ENCODE measurements at regions not wholly inside any gene's neighbourhood (a gene's known extent, or its start where the extent isn't known, plus 50 kb on each side); places are given as distances from the start of the nearest gene placed in this dataset.

GRCh38 chr1:182262425-182262824 lies 129.2 kb downstream of the GLUL start:
- Histone ChIP-seq H3K9ac (ENCODE audit: insufficient read depth, low read depth, low read length) (no peak overlapping the region), H4K20me1 (ENCODE audit: insufficient read depth, low read length) (no peaks in the 10 kb centered on the region), H3K9me3 (ENCODE audit: low read length) (no peaks in the 10 kb centered on the region), H3K79me2 (ENCODE audit: insufficient read depth, low read length) (no peaks in the 10 kb centered on the region), H3K36me3 (replicated peaks in 1 of 2; ENCODE audit: control insufficient read depth in 1 of 2, insufficient read depth in 2 of 2, low read length in 2 of 2) (no peaks in the 10 kb centered on the region), H3K27me3 (ENCODE audit: control insufficient read depth in 1 of 2, insufficient read depth in 2 of 2, low read length in 2 of 2) (no peaks in the 10 kb centered on the region), H3K27ac (ENCODE audit: extremely low read length, insufficient read depth, low read length) (no peak overlapping the region), H2AFZ (ENCODE audit: low read length) (no peak overlapping the region), H3K4me2 (ENCODE audit: low read depth, low read length) (no peak overlapping the region), H3K4me3 (replicated peaks in 1 of 3; ENCODE audit: insufficient read depth in 1 of 3, low read depth in 2 of 3, low read length in 3 of 3) (no peak overlapping the region), H3K4me1 (ENCODE audit: insufficient read depth, low read length) (peaks cover 45% of the 10 kb centered on the region)
- FAIRE-seq = no peak
- ChIA-PET CTCF (ENCODE audit: low intra/inter-chr PET ratio, low total read pairs) (no interaction called here), POLR2A (no interaction called here)
- BruUV-seq (replicated peaks) = no TSS peak
- in situ Hi-C loops (cut with HindIII; ENCODE audit: extremely low pct_ligation_motif_present, low pct_unique_long_range_greater_than_20kb) (no loop called here), intact Hi-C loops (cut with micrococcal nuclease; ENCODE audit: unreplicated experiment) (no loop called here)
- ATAC-seq = no peak
- 85% methylated on average over 1 of the region's 1 CpG for WGBS (ENCODE audit: low lambda C conversion rate)
- DNase-seq (ENCODE audit: low spot score) = no peak
- TF ChIP-seq MNT (IDR thresholded peaks at IDR 0.05) = no peak

GRCh38 chr1:182261655-182262054 lies 129.9 kb downstream of the GLUL start:
- H3K79me2 ChIP-seq (ENCODE audit: insufficient read depth, low read length) = no peaks in the 10 kb centered on the region
- H3K4me3 ChIP-seq (replicated peaks in 1 of 3; ENCODE audit: insufficient read depth in 1 of 3, low read depth in 2 of 3, low read length in 3 of 3) = no peak overlapping the region
- H4K20me1 ChIP-seq (ENCODE audit: insufficient read depth, low read length) = no peaks in the 10 kb centered on the region
- in situ Hi-C loops (cut with HindIII; ENCODE audit: extremely low pct_ligation_motif_present, low pct_unique_long_range_greater_than_20kb) (no loop called here), intact Hi-C loops (cut with micrococcal nuclease; ENCODE audit: unreplicated experiment) (no loop called here)
- H3K27ac ChIP-seq (ENCODE audit: extremely low read length, insufficient read depth, low read length) = no peak overlapping the region
- H3K27me3 ChIP-seq (ENCODE audit: control insufficient read depth in 1 of 2, insufficient read depth in 2 of 2, low read length in 2 of 2) = no peaks in the 10 kb centered on the region
- no peaks in the 10 kb centered on the region for H3K36me3 ChIP-seq (replicated peaks in 1 of 2; ENCODE audit: control insufficient read depth in 1 of 2, insufficient read depth in 2 of 2, low read length in 2 of 2)
- no peaks in the 10 kb centered on the region for H3K9me3 ChIP-seq (ENCODE audit: low read length)
- no peak overlapping the region for H3K4me2 ChIP-seq (ENCODE audit: low read depth, low read length)
- no peak overlapping the region for H3K9ac ChIP-seq (ENCODE audit: insufficient read depth, low read depth, low read length)
- ChIA-PET POLR2A (no interaction called here), CTCF (ENCODE audit: low intra/inter-chr PET ratio, low total read pairs) (no interaction called here)
- 92% methylated on average over 1 of the region's 1 CpG for WGBS (ENCODE audit: low lambda C conversion rate)
- peaks cover 42% of the 10 kb centered on the region for H3K4me1 ChIP-seq (ENCODE audit: insufficient read depth, low read length)
- no peak for DNase-seq (ENCODE audit: low spot score)
- ATAC-seq = no peak
- FAIRE-seq = no peak
- H2AFZ ChIP-seq (ENCODE audit: low read length) = no peak overlapping the region
- no TSS peak for BruUV-seq (replicated peaks)
- TF ChIP-seq ZBTB34 (CRISPR knock-in tag; IDR thresholded peaks at IDR 0.05) = no peak
- no peak for TF ChIP-seq GTF3A (CRISPR knock-in tag; conservative IDR thresholded peaks at IDR 0.05)
- TF ChIP-seq GMEB1 (CRISPR knock-in tag; IDR thresholded peaks at IDR 0.05; ENCODE audit: borderline replicate concordance) = no peak
- no peak for TF ChIP-seq PRDM4 (CRISPR knock-in tag; IDR thresholded peaks at IDR 0.05; ENCODE audit: borderline replicate concordance)
- TF ChIP-seq NCOA2 (CRISPR knock-in tag; IDR thresholded peaks at IDR 0.05) = no peak
- no peak for TF ChIP-seq PHF8 (CRISPR knock-in tag; IDR thresholded peaks at IDR 0.05)
- no peak for TF ChIP-seq RAD51 (IDR thresholded peaks at IDR 0.05; ENCODE audit: borderline replicate concordance)
- TF ChIP-seq PREB (CRISPR knock-in tag; IDR thresholded peaks at IDR 0.05) = no peak
- TF ChIP-seq POLR2AphosphoS2 (IDR thresholded peaks at IDR 0.05; ENCODE audit: low read depth, low read length) = no peak
